ENCODE measurements at regions not wholly inside any gene's neighbourhood (a gene's known extent, or its start where the extent isn't known, plus 50 kb on each side); places are given as distances from the start of the nearest gene placed in this dataset.

DNA sequence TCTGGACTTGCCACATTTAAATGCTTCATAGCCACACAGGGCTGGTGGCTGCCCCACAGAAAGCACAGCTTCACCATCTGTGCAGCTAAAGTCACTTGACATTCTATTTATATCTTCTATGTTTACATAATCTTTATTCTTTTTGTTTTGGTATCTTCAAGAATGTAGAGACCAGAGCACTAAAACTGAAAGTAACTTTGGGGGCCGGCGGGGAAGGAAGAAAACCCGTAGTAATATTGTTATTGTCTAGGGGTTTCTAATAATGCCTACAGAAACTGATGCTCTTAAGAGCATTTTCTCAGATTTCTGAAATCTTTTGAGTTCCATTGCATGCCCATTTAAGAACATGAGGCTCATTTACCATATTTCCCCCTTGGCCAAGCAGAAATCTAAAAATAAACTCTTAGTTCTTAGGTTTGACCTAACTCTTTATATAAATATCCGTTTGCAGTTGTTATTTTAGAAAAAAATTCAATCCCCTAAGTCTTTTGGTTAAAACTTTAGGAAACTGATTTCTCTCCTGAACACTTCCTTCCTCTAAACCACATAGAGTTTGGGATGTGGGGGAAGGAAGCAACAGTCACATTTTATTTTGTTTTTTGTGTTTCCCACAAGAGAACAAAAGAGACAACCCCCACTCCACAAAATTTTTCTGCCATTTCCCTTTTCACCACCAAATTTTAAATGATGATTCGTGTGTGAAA lies 207.6 kb downstream of the OGFRL1 start:
- no peaks in the 10 kb centered on the region for H3K79me2 ChIP-seq (ENCODE audit: low read length)
- no peaks in the 10 kb centered on the region for H3K27me3 ChIP-seq (ENCODE audit: low read length)
- no peaks in the 10 kb centered on the region for H3K36me3 ChIP-seq (ENCODE audit: insufficient read depth, low read length)
- no peak overlapping the region for H3K9ac ChIP-seq (ENCODE audit: low read length)
- no peaks in the 10 kb centered on the region for H4K20me1 ChIP-seq (ENCODE audit: insufficient read depth, low read depth, low read length)
- H3K9me2 ChIP-seq (replicated peaks; ENCODE audit: insufficient read depth, low read length): no peaks in the 10 kb centered on the region
- H2AFZ ChIP-seq (ENCODE audit: low read length): no peak overlapping the region
- H3K4me2 ChIP-seq (ENCODE audit: low read depth, low read length, poor library complexity, severe bottlenecking): peak overlapping the region; percentile 34
- H3K4me1 ChIP-seq (ENCODE audit: low read length): no peaks in the 10 kb centered on the region
- no peaks in the 10 kb centered on the region for H3K9me3 ChIP-seq (ENCODE audit: low read length)
- H3K4me3 ChIP-seq (ENCODE audit: low read length): 0 out of 2 replicates have a peak overlapping the region, but pooled peaks have one; percentile 13
- no peak overlapping the region for H3K27ac ChIP-seq (ENCODE audit: low read length)
- no peak for DNase-seq

DNA sequence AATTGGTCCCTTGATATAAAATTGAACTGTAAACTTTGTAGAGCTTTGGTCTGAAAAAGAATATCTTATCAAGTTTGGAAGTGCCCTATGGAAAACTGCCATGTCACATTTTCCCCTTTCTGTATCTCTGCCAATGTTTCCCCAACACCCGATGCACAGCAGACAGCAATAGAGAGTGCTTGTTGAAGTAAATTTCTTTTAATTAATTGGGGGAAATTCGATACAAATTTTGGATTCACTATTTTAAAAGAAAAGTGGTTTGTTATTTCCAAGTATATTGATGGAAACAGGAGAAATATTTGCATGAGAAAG lies 208.1 kb downstream of the OGFRL1 start:
- H4K20me1 ChIP-seq (ENCODE audit: insufficient read depth, low read depth, low read length): no peaks in the 10 kb centered on the region
- DNase-seq: no peak
- H3K79me2 ChIP-seq (ENCODE audit: low read length): no peaks in the 10 kb centered on the region
- H3K4me3 ChIP-seq (ENCODE audit: low read length): no peak overlapping the region
- no peak overlapping the region for H3K4me2 ChIP-seq (ENCODE audit: low read depth, low read length, poor library complexity, severe bottlenecking)
- H3K9me2 ChIP-seq (replicated peaks; ENCODE audit: insufficient read depth, low read length): no peaks in the 10 kb centered on the region
- H3K36me3 ChIP-seq (ENCODE audit: insufficient read depth, low read length): no peaks in the 10 kb centered on the region
- no peaks in the 10 kb centered on the region for H3K9me3 ChIP-seq (ENCODE audit: low read length)
- H3K27ac ChIP-seq (ENCODE audit: low read length): no peak overlapping the region
- no peak overlapping the region for H3K9ac ChIP-seq (ENCODE audit: low read length)
- no peak overlapping the region for H2AFZ ChIP-seq (ENCODE audit: low read length)
- H3K4me1 ChIP-seq (ENCODE audit: low read length): no peaks in the 10 kb centered on the region
- no peaks in the 10 kb centered on the region for H3K27me3 ChIP-seq (ENCODE audit: low read length)

DNA sequence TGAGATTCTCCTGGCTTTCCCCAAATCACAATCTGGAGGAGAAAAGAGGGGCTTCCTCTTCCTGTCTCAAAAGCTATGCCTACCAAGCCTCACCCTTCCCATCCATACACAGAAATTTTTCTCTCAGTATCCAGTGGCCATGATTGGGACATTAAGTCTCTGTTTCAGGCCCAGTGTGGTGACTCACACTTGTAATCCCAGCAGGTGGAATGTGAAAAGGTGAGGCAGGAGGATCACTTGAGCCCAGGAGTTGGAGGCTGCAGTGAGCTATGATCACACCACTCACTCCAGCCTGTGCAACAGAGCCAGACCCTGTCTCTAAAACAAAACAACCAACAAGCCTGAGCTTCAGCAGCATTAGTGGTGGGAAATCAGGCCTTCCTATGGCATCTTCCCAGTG lies 210.0 kb downstream of the OGFRL1 start:
- no peak for DNase-seq
- Histone ChIP-seq H3K9me2 (replicated peaks; ENCODE audit: insufficient read depth, low read length) (no peaks in the 10 kb centered on the region), H3K9me3 (ENCODE audit: low read length) (no peaks in the 10 kb centered on the region), H3K9ac (ENCODE audit: low read length) (no peak overlapping the region), H3K4me2 (ENCODE audit: low read depth, low read length, poor library complexity, severe bottlenecking) (no peak overlapping the region), H2AFZ (ENCODE audit: low read length) (no peak overlapping the region), H3K27me3 (ENCODE audit: low read length) (no peaks in the 10 kb centered on the region), H3K27ac (ENCODE audit: low read length) (no peak overlapping the region), H4K20me1 (ENCODE audit: insufficient read depth, low read depth, low read length) (no peaks in the 10 kb centered on the region), H3K4me1 (ENCODE audit: low read length) (no peaks in the 10 kb centered on the region), H3K4me3 (ENCODE audit: low read length) (no peak overlapping the region), H3K79me2 (ENCODE audit: low read length) (no peaks in the 10 kb centered on the region), H3K36me3 (ENCODE audit: insufficient read depth, low read length) (no peaks in the 10 kb centered on the region)

DNA sequence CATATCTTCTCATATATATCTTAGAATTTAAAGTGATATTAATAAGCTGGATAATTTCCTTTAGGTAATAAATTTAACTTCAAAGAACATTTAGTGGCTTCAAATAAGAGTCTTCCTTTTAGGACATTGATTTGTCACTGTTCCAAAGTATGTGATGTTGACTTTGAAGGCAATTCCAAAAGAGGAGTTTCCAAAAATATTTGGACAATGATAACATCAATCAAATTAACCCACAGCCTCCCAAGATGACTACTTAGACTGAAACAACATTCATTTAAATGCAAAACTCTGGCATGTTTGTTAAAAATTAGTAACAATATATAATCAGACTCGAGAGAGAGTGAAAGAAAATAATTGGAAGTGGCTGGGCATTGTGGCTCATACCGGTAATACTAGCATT lies 211.1 kb downstream of the OGFRL1 start:
- H3K4me2 ChIP-seq (ENCODE audit: low read depth, low read length, poor library complexity, severe bottlenecking): no peak overlapping the region
- no peak overlapping the region for H2AFZ ChIP-seq (ENCODE audit: low read length)
- H3K9ac ChIP-seq (ENCODE audit: low read length): no peak overlapping the region
- no peaks in the 10 kb centered on the region for H3K9me2 ChIP-seq (replicated peaks; ENCODE audit: insufficient read depth, low read length)
- H3K79me2 ChIP-seq (ENCODE audit: low read length): no peaks in the 10 kb centered on the region
- H3K27ac ChIP-seq (ENCODE audit: low read length): no peak overlapping the region
- H3K4me1 ChIP-seq (ENCODE audit: low read length): no peaks in the 10 kb centered on the region
- H3K9me3 ChIP-seq (ENCODE audit: low read length): no peaks in the 10 kb centered on the region
- H3K36me3 ChIP-seq (ENCODE audit: insufficient read depth, low read length): no peaks in the 10 kb centered on the region
- H3K27me3 ChIP-seq (ENCODE audit: low read length): no peaks in the 10 kb centered on the region
- no peak overlapping the region for H3K4me3 ChIP-seq (ENCODE audit: low read length)
- no peak for DNase-seq
- no peaks in the 10 kb centered on the region for H4K20me1 ChIP-seq (ENCODE audit: insufficient read depth, low read depth, low read length)

DNA sequence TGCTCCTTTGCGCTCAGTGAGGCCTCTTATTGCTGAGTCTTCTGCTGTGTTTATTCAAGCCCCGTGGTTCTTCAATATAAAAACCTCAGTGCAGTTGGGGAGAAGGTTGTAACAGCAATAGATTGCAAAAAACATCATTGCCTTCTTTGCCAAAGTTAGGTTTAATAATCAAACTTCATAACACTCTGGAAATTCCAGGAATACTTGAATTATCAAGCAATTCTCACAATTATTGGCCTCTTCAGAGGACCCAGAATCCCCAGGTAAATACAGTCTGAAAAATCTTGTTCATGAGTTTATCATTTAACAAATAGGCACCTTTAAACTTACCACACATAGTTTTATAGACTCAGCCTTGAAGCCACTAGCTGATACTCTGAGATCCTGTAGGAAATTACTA lies 213.6 kb downstream of the OGFRL1 start:
- H3K9ac ChIP-seq (ENCODE audit: low read length): no peak overlapping the region
- H3K27me3 ChIP-seq (ENCODE audit: low read length): no peaks in the 10 kb centered on the region
- H3K9me2 ChIP-seq (replicated peaks; ENCODE audit: insufficient read depth, low read length): no peaks in the 10 kb centered on the region
- DNase-seq: no peak
- H3K4me3 ChIP-seq (ENCODE audit: low read length): no peak overlapping the region
- H3K36me3 ChIP-seq (ENCODE audit: insufficient read depth, low read length): no peaks in the 10 kb centered on the region
- H3K4me2 ChIP-seq (ENCODE audit: low read depth, low read length, poor library complexity, severe bottlenecking): no peak overlapping the region
- no peak overlapping the region for H2AFZ ChIP-seq (ENCODE audit: low read length)
- H4K20me1 ChIP-seq (ENCODE audit: insufficient read depth, low read depth, low read length): no peaks in the 10 kb centered on the region
- no peaks in the 10 kb centered on the region for H3K9me3 ChIP-seq (ENCODE audit: low read length)
- no peaks in the 10 kb centered on the region for H3K4me1 ChIP-seq (ENCODE audit: low read length)
- no peak overlapping the region for H3K27ac ChIP-seq (ENCODE audit: low read length)
- no peaks in the 10 kb centered on the region for H3K79me2 ChIP-seq (ENCODE audit: low read length)

DNA sequence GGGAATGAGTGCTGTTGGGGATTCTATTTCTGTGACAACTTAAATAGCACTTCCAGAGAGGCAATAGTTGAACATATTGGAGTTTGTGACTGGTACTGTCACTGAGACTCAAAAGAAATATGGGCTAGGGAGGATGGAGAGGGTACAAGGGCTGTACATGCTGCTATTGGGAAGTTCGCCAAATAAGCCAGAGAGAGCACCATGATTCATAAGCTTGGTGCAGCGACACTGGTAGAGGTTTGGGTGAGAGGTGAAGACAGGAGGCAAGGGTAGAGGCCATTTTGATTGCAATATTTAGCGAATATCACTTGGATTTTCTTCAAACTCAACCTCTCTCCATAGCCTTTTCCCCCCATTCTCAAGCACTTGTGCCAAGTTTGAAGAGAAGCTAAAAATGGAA lies 214.3 kb downstream of the OGFRL1 start:
- no peaks in the 10 kb centered on the region for H3K4me1 ChIP-seq (ENCODE audit: low read length)
- no peak overlapping the region for H3K27ac ChIP-seq (ENCODE audit: low read length)
- H3K4me2 ChIP-seq (ENCODE audit: low read depth, low read length, poor library complexity, severe bottlenecking): no peak overlapping the region
- DNase-seq: no peak
- H3K79me2 ChIP-seq (ENCODE audit: low read length): no peaks in the 10 kb centered on the region
- H2AFZ ChIP-seq (ENCODE audit: low read length): no peak overlapping the region
- no peaks in the 10 kb centered on the region for H3K9me3 ChIP-seq (ENCODE audit: low read length)
- no peaks in the 10 kb centered on the region for H4K20me1 ChIP-seq (ENCODE audit: insufficient read depth, low read depth, low read length)
- H3K9ac ChIP-seq (ENCODE audit: low read length): no peak overlapping the region
- no peaks in the 10 kb centered on the region for H3K36me3 ChIP-seq (ENCODE audit: insufficient read depth, low read length)
- no peaks in the 10 kb centered on the region for H3K9me2 ChIP-seq (replicated peaks; ENCODE audit: insufficient read depth, low read length)
- H3K27me3 ChIP-seq (ENCODE audit: low read length): no peaks in the 10 kb centered on the region
- H3K4me3 ChIP-seq (ENCODE audit: low read length): no peak overlapping the region

DNA sequence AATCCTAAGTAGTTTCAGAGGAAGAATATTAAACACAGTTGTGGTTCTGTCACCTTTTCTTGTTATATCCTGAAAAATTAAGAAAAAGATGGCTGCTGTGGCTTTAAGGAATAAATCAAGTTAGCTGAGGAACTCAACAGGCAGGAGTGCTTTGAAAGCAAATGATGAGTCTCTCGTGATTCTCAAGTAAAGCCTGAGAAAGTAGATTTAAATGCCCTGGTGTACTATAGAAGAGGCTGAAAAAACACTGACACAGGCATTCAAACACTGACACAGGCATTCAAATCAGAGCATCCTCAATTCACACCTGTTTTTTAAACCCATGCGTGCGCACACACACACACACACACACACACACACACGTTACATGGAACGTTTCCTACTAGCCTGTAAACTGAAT lies 218.6 kb downstream of the OGFRL1 start:
- H3K9me3 ChIP-seq (ENCODE audit: low read length): no peaks in the 10 kb centered on the region
- no peak for DNase-seq
- no peaks in the 10 kb centered on the region for H3K9me2 ChIP-seq (replicated peaks; ENCODE audit: insufficient read depth, low read length)
- no peaks in the 10 kb centered on the region for H3K27me3 ChIP-seq (ENCODE audit: low read length)
- no peaks in the 10 kb centered on the region for H3K79me2 ChIP-seq (ENCODE audit: low read length)
- no peaks in the 10 kb centered on the region for H3K36me3 ChIP-seq (ENCODE audit: insufficient read depth, low read length)
- no peaks in the 10 kb centered on the region for H4K20me1 ChIP-seq (ENCODE audit: insufficient read depth, low read depth, low read length)
- H3K4me2 ChIP-seq (ENCODE audit: low read depth, low read length, poor library complexity, severe bottlenecking): no peak overlapping the region
- H3K9ac ChIP-seq (ENCODE audit: low read length): no peak overlapping the region
- H3K4me1 ChIP-seq (ENCODE audit: low read length): no peaks in the 10 kb centered on the region
- no peak overlapping the region for H3K27ac ChIP-seq (ENCODE audit: low read length)
- no peak overlapping the region for H3K4me3 ChIP-seq (ENCODE audit: low read length)
- no peak overlapping the region for H2AFZ ChIP-seq (ENCODE audit: low read length)

DNA sequence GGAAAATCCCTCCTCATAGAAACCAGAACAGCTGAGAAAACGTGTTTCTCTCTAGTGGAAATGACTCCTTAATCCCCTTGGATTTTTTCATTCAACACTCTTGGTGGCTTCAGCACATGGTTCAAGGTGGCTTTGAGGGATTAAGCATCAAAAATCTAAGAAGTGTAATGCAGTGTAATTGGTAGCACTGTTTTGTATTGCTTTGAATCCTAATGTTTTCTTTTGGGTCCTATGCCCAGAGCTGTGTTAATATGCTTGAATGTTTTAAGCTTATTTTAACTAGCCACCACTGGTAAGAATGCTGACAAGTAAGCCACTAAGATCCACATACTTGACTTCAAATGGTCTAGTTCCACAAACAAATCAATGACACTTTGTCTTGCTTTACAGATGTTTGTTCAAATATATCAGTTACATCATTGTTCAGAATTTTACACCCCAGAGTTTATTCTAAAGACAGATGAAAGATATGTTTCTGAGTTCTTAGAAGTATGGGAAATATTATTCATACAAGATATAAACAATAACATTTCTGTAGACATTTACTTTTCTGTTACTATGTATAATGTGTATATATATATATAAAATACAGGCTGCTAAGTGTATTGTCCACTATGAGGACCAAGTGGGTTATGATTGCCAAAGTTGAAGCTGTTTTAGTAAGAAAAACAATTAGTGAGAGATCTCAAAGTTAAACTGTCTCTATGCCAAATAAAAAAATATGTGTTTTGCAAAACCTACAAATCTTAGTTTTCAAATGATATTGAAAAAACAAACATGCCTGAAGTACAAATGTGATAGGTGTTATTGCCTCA lies 220.8 kb downstream of the OGFRL1 start:
- Histone ChIP-seq H2AFZ (ENCODE audit: low read length) (no peak overlapping the region), H3K9ac (ENCODE audit: low read length) (no peak overlapping the region), H3K36me3 (ENCODE audit: insufficient read depth, low read length) (no peaks in the 10 kb centered on the region), H3K4me3 (ENCODE audit: low read length) (no peak overlapping the region), H3K27me3 (ENCODE audit: low read length) (no peaks in the 10 kb centered on the region), H3K27ac (ENCODE audit: low read length) (no peak overlapping the region), H3K4me1 (ENCODE audit: low read length) (no peaks in the 10 kb centered on the region), H3K9me2 (replicated peaks; ENCODE audit: insufficient read depth, low read length) (no peaks in the 10 kb centered on the region), H3K79me2 (ENCODE audit: low read length) (no peaks in the 10 kb centered on the region), H4K20me1 (ENCODE audit: insufficient read depth, low read depth, low read length) (no peaks in the 10 kb centered on the region), H3K9me3 (ENCODE audit: low read length) (no peaks in the 10 kb centered on the region), H3K4me2 (ENCODE audit: low read depth, low read length, poor library complexity, severe bottlenecking) (no peak overlapping the region)
- DNase-seq: no peak

All from Karpas-422 (cell line).